CD14-positive monocyte (primary cell): ENCODE measurements at regions not wholly inside any gene's neighbourhood (a gene's known extent, or its start where the extent isn't known, plus 50 kb on each side); places are given as distances from the start of the nearest gene placed in this dataset.

ENCODE experiments used
- DNase-seq, 3 donors: peaks; one replicate each; pipeline ENCODE4 v3.0.0-alpha.2; 2011 to 2022
- H2AFZ ChIP-seq: 2 replicates; pipeline ENCODE4 v1.6.0; 2012; ENCODE audit warnings: mild to moderate bottlenecking, low read depth, low read length, inconsistent platforms; ENCODE audit not compliant: insufficient read depth, poor library complexity, severe bottlenecking
- H3K27ac ChIP-seq, 2 donors: 1 replicate in 1 of 2; 2 replicates in 1 of 2; pipeline ENCODE4 v1.5.1; 2012 to 2013; ENCODE audit warnings: low read length in 2 of 2, control low read depth in 1 of 2, inconsistent platforms in 1 of 2, low read depth in 1 of 2, mild to moderate bottlenecking in 1 of 2
- H3K27me3 ChIP-seq, 2 donors: one replicate each; pipeline versions ENCODE4 v1.6.0 to v1.6.1; 2011 to 2013; ENCODE audit warnings: low read length in 2 of 2; ENCODE audit not compliant: control insufficient read depth in 2 of 2, insufficient read depth in 2 of 2
- H3K36me3 ChIP-seq, 2 donors: replicated peaks in 1 of 2; 1 replicate in 1 of 2; 2 replicates in 1 of 2; pipeline versions ENCODE4 v1.5.1 to v1.6.1; 2012 to 2013; ENCODE audit warnings: low read length in 2 of 2, control low read depth in 1 of 2, inconsistent platforms in 1 of 2, mild to moderate bottlenecking in 1 of 2; ENCODE audit not compliant: insufficient read depth in 2 of 2, control insufficient read depth in 1 of 2
- H3K4me1 ChIP-seq, 2 donors: 1 replicate in 1 of 2; 2 replicates in 1 of 2; pipeline versions ENCODE4 v1.5.1 to v1.6.1; 2012 to 2013; ENCODE audit warnings: low read length in 2 of 2, control low read depth in 1 of 2, inconsistent platforms in 1 of 2, mild to moderate bottlenecking in 1 of 2, moderate library complexity in 1 of 2; ENCODE audit not compliant: insufficient read depth in 2 of 2, control insufficient read depth in 1 of 2
- H3K4me2 ChIP-seq: replicated peaks from 2 replicates; pipeline ENCODE3; 2012; ENCODE audit warnings: low read length, moderate library complexity, mild to moderate bottlenecking; ENCODE audit not compliant: poor library complexity, severe bottlenecking; ENCODE audit errors: extremely low read depth
- H3K4me3 ChIP-seq, 3 experiments: fragments of 200-600 bp in 1 of 3; sonication (generic) in 1 of 3; replicated peaks in 1 of 3; 1 replicate in 2 of 3; 2 replicates in 1 of 3; pipeline ENCODE4 v1.5.1; 2011 to 2013; ENCODE audit warnings: low read length in 3 of 3, mild to moderate bottlenecking in 3 of 3, control low read depth in 2 of 3, low read depth in 2 of 3, inconsistent platforms in 1 of 3, moderate library complexity in 1 of 3
- H3K79me2 ChIP-seq: 2 replicates; pipeline ENCODE4 v1.6.0; 2012; ENCODE audit warnings: mild to moderate bottlenecking, control low read depth, inconsistent platforms, low read length, moderate library complexity; ENCODE audit not compliant: insufficient read depth
- H3K9ac ChIP-seq: 2 replicates; pipeline ENCODE4 v1.6.0; 2017; ENCODE audit warnings: low read length, mild to moderate bottlenecking; ENCODE audit not compliant: insufficient read depth, poor library complexity, severe bottlenecking
- H3K9me3 ChIP-seq, 2 donors: replicated peaks in 1 of 2; 1 replicate in 1 of 2; 2 replicates in 1 of 2; pipeline versions ENCODE4 v1.5.1 to v1.6.1; 2012 to 2013; ENCODE audit warnings: low read length in 2 of 2, control low read depth in 1 of 2; ENCODE audit not compliant: control insufficient read depth in 1 of 2, insufficient read depth in 1 of 2
- H4K20me1 ChIP-seq: 2 replicates; pipeline ENCODE4 v1.6.0; 2012; ENCODE audit warnings: mild to moderate bottlenecking, low read length, control low read depth, moderate library complexity; ENCODE audit not compliant: insufficient read depth
- H3K27ac Mint-ChIP-seq, 7 donors: one replicate each; pipeline ENCODE4 v1.8.0; 2020; ENCODE audit warnings: mild to moderate bottlenecking in 7 of 7, mixed read lengths in 7 of 7, moderate library complexity in 6 of 7, inconsistent platforms in 2 of 7
- H3K27me3 Mint-ChIP-seq, 3 donors: one replicate each; pipeline ENCODE4 v1.8.0; 2021 to 2022; ENCODE audit warnings: low read depth in 3 of 3, mild to moderate bottlenecking in 3 of 3, mixed read lengths in 3 of 3, moderate library complexity in 3 of 3, inconsistent platforms in 1 of 3
- H3K36me3 Mint-ChIP-seq, 2 donors: one replicate each; pipeline ENCODE4 v1.8.0; 2020; ENCODE audit warnings: mixed read lengths in 2 of 2, inconsistent platforms in 1 of 2, mild to moderate bottlenecking in 1 of 2
- H3K4me1 Mint-ChIP-seq: one replicate; pipeline ENCODE4 v1.8.0; 2020; ENCODE audit warnings: mild to moderate bottlenecking, mixed read lengths
- H3K4me3 Mint-ChIP-seq, 2 donors: one replicate each; pipeline ENCODE4 v1.8.0; 2020; ENCODE audit warnings: mild to moderate bottlenecking in 2 of 2, mixed read lengths in 2 of 2, moderate library complexity in 1 of 2
- H3K9me3 Mint-ChIP-seq, 7 donors: one replicate each; pipeline ENCODE4 v1.8.0; 2020 to 2022; ENCODE audit warnings: mixed read lengths in 7 of 7, mild to moderate bottlenecking in 6 of 7, moderate library complexity in 6 of 7, inconsistent platforms in 2 of 7
- CTCF ChIP-seq: fragments of 200-600 bp; IDR thresholded peaks from one replicate; pipeline ENCODE4 v1.8.0; 2022; ENCODE audit warnings: antibody characterized with exemption, mild to moderate bottlenecking
- WGBS: methylation state at CpG from one replicate; pipeline ENCODE4 v1.1.5; 2013; ENCODE audit warnings: missing lambda C conversion rate; ENCODE audit not compliant: insufficient coverage; 5-methylcytosine and 5-hydroxymethylcytosine counted together
- intact Hi-C, 2 donors: fragments of 100-400 bp; cut with micrococcal nuclease; formaldehyde crosslinking; loops; one replicate each; pipeline versions ENCODE4 v1.15.0 to v1.15.1; 2023

DNA sequence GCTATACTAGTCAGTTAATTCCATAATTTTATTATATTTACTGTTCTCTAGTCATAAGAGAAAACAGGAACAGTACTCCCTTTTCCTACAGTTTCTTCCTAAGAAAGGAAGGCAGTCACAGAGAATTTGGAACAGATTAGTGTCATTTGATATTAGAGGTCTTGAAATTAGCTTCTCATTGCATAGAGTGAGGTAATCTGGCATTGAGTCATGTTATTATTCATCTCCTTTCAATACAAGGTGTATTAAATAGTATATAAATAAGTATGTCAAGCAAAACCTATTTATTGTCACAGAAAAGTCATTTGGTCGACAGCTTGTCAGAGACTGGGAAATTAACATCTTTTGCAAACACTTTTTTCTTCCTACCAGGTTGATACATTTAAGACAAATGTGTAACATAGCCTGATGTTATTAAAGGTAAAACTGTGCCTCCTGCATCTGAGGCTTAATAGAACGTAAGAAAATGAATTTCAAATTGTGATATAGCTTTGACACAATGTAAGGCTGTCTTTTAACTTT lies 753.1 kb upstream of the FRG1 start:
- H3K9ac ChIP-seq: no peak overlapping the region
- peaks cover 15 to 22% of the 10 kb centered on the region in 2 donors for H3K9me3 ChIP-seq
- H3K79me2 ChIP-seq: no peaks in the 10 kb centered on the region
- peaks cover 7 to 22% (median 10%) of the 10 kb centered on the region in 7 donors for H3K9me3 Mint-ChIP-seq
- no peak overlapping the region for H3K4me3 ChIP-seq
- no peak overlapping the region for H3K27ac ChIP-seq
- no peak overlapping the region for H2AFZ ChIP-seq
- H3K27me3 Mint-ChIP-seq: no peaks in the 10 kb centered on the region
- no peaks in the 10 kb centered on the region for H3K27me3 ChIP-seq
- H3K27ac Mint-ChIP-seq: no peak overlapping the region
- no peak overlapping the region for H3K4me3 Mint-ChIP-seq
- no peaks in the 10 kb centered on the region for H3K36me3 Mint-ChIP-seq
- H3K4me1 Mint-ChIP-seq: no peaks in the 10 kb centered on the region
- intact Hi-C loops: no loop called here
- H3K36me3 ChIP-seq: no peaks in the 10 kb centered on the region
- TF ChIP-seq CTCF: no peak
- H3K4me1 ChIP-seq: no peaks in the 10 kb centered on the region
- no peak overlapping the region for H3K4me2 ChIP-seq
- WGBS: no CpG with 5 or more reads among the region's 2 CpGs
- DNase-seq: no peak
- no peaks in the 10 kb centered on the region for H4K20me1 ChIP-seq

DNA sequence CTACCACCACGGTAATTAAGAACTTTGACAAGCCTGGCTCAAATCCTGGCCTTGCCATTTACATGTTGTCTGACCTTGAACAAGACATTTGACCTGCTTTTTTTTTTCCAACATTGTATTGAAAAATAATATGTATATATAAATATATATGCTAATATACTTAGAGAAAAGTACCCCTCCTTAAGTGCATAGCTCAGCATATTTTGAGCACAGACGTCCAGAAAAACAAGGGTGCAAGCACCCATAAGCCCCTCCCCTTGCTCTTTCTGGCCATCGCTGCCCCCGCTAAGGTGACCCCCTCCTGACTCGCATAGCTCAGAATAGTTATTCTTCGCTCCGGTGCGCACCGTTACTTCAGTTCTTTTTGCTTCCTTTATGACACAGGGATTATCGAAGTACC lies 742.0 kb upstream of the FRG1 start:
- intact Hi-C loops: no loop called here
- no peaks in the 10 kb centered on the region for H3K79me2 ChIP-seq
- no peaks in the 10 kb centered on the region for H3K27me3 ChIP-seq
- H4K20me1 ChIP-seq: no peaks in the 10 kb centered on the region
- H3K4me2 ChIP-seq: no peak overlapping the region
- H3K9me3 Mint-ChIP-seq: peaks cover 0 to 6% (median 0%) of the 10 kb centered on the region in 7 donors
- H3K4me3 Mint-ChIP-seq: no peak overlapping the region
- H3K36me3 Mint-ChIP-seq: no peaks in the 10 kb centered on the region
- H3K27ac Mint-ChIP-seq: no peak overlapping the region
- H3K4me3 ChIP-seq: no peak overlapping the region
- H3K27ac ChIP-seq: no peak overlapping the region
- peaks cover 7% of the 10 kb centered on the region for H3K4me1 Mint-ChIP-seq
- TF ChIP-seq CTCF: no peak
- no peak overlapping the region for H2AFZ ChIP-seq
- DNase-seq: no peak
- H3K4me1 ChIP-seq: no peaks in the 10 kb centered on the region
- no peak overlapping the region for H3K9ac ChIP-seq
- H3K27me3 Mint-ChIP-seq: peaks cover 0 to 2% (median 2%) of the 10 kb centered on the region in 3 donors
- no peaks in the 10 kb centered on the region for H3K9me3 ChIP-seq
- WGBS: 93% methylated on average over 4 of the region's 10 CpGs
- H3K36me3 ChIP-seq: no peaks in the 10 kb centered on the region
